Renal cortex interstitium (tissue), 11 donors: ENCODE measurements at regions not wholly inside any gene's neighbourhood (a gene's known extent, or its start where the extent isn't known, plus 50 kb on each side); places are given as distances from the start of the nearest gene placed in this dataset.
"Not testable (repeated sequence)": the region's sequence is repeated elsewhere in the genome, so short reads cannot be mapped to it uniquely, and the experiment has no call there.

ENCODE experiments used
- DNase-seq, 11 donors: peaks; one replicate each; pipeline ENCODE4 v3.0.0-alpha.2; 2013; ENCODE audit warnings: low read depth in 9 of 11, low spot score in 4 of 11; ENCODE audit errors: extremely low read depth in 1 of 11

DNA sequence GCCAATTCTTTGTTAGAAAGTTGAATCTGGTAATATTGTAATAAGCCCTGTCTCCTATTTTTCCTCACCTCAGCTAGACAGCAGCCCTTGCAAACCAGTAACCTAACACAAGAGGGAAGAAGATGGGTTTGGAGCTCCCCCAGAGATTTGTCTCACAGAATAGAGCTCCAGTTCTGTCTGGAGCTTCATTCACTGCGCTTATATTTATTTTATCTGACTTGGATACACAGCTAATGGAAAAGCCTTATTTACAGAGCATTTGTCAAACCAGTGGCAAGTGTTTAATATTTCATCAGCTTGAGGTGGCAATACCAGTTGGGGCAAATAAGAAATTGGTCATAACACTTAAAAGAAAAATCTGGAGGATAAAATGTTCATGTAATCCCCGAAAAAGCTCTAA lies 1094.0 kb downstream of the FSCB start:
- no peak for DNase-seq

- no peak for DNase-seq
Observed at GRCh38 chr14:43411841-43412240, 1095.2 kb downstream of the FSCB start.

GRCh38 chr14:43410631-43411030 lies 1096.5 kb downstream of the FSCB start:
- DNase-seq: no peak

DNA sequence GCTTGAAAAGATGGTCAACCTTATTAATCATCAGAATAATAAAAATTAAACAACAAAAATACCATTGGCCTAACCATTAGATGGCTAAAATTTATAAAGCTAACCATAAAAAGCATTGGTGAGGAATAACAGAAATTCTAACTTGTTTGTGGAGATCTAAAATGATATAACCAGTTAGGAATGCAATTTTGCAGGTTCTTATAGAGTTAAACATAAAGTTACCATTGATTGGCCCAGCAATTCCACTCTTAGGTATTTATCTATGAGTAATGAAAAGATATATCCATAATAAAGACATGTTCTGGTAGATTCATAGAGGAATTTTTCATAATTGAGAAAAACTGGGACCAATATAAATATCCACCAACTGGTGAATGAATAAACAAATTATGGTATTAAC lies 1098.6 kb downstream of the FSCB start:
- DNase-seq: no peak

DNA sequence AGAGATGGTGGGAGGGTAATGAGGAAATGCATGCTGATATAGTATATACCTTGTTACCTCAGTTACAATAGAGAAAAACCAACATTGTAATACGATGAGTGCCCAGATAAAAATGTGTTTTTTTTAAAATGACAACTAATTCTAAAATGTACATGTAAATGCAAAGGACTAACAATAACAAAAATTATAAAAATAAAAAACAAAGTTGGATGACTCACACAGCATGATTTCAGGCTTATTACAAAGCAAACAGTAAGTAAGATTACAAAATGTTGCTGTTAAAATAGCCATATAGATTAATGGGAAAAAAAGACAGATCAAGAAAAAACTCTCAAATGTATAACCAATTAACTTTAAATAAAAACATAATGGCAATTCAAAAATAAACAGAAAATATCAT lies 1099.4 kb downstream of the FSCB start:
- DNase-seq: no peak

- DNase-seq: no peak
Observed at GRCh38 chr14:43406931-43407330, 1100.2 kb downstream of the FSCB start.

DNA sequence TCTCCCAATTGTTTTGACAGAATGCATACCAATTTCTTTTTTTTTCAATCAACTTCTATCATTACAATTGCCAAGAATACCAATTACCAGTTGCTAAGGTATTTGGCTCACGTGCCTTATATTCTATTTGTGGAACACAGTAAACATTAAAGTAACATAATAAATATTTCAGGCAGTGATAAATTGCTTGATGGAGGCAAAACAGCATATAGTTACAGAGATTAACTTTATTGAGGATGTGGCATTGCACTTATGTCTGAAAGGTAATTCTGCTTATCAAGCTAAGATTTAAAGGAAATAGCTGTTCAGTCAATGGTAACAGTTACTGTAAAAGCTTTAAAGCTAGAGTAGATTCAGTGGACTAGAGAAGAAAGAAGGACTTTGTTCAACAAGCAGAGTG lies 1107.8 kb downstream of the FSCB start:
- no peak for DNase-seq

DNA sequence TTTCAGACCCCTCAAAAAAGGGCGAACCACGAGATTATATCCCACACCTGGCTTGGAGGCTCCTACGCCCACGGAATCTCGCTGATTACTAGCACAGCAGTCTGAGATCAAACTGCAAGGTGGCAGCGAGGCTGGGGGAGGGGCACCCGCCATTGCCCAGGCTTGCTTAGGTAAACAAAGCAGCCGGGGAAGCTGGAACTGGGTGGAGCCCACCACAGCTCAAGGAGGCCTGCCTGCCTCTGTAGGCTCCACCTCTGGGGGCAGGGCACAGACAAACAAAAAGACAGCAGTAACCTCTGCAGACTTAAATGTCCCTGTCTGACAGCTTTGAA lies 1136.6 kb downstream of the FSCB start:
- DNase-seq: not testable (repeated sequence)

- DNase-seq: no peak
Observed at GRCh38 chr14:43369710-43370564, 1137.1 kb downstream of the FSCB start.

DNA sequence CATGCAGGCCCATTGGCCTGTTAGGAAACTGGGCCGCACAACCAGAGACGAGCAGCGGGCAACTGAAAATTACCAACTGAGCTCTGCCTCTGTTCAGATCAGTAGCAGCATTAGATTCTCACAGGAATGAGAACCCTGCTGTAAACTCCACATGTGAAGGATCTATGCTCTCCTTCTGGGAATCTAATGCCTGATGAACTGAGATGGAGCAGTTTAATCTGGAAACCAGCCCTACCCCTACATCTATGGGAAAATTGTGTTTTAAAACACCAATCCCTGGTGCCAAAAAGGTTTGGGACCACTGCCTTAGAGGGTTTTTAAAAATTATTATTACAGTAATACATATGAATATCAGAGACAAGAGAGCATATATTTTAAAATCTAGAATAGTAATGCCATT lies 1144.5 kb downstream of the FSCB start:
- no peak for DNase-seq

DNA sequence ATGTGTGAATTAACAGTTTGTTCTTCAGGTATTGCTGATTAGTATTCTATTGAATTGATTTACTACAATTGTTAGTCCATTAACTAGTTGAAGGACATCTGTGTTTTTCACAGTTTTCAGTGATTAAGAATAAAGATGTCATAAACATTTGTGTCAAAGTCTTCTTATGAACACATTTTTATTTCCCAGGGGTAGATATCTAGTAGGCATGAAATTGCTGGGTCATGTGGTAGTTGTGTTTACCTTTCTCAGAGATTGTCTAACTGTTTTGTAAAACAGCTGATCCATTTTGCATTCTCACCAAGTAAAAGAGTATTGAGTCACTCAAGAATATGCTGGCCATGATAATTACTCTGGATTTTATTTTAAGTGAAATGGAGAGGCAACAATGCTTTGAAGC lies 1145.3 kb downstream of the FSCB start:
- no peak for DNase-seq

DNA sequence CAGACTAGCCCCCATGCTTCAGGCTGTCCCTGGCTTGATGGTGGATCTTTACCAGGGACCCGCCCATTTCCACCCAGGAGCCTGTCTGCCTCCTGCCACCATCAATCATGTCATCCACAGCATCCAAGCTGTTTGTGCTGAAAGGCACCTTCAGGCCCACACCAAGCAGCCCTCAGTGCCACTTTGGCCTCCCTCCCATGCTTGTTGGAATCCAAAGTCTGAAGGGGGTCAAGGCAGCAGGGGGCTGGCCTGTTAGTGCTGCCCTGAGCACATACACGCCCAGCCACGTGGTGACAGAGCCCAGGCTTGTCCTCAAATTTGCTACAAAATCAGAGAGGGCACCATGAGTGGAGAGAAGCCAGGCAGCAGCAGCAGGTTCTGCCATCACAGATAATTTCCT lies 1146.8 kb downstream of the FSCB start:
- DNase-seq: no peak

- DNase-seq: no peak
Observed at GRCh38 chr14:43359317-43359716, 1147.8 kb downstream of the FSCB start.

DNA sequence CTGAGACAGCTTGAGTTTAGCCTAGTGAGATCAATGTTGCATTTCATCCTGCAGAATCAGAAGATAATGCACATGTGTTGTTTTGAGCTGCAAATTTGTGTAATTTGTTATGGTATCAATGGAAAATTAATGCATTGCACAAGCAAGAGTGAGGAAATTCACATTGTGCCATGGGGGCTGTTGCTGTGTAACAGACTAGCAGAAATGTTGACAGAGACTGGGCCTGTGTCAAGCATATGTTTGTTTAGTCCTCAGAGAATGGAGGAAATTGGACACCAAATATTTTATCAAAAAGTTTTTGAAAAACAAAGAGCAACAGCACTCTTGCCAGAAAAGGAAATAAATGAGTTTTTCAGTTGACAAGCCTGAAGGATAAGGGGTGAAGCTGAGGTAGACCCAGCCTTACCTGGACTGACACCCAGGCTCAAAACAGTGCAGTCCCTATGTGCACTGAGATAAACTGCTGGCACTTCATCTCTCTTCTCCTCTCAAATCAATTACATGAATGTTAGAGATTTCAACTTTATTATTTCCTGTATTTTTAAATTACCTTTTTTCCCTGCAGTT lies 1150.0 kb downstream of the FSCB start:
- no peak for DNase-seq

DNA sequence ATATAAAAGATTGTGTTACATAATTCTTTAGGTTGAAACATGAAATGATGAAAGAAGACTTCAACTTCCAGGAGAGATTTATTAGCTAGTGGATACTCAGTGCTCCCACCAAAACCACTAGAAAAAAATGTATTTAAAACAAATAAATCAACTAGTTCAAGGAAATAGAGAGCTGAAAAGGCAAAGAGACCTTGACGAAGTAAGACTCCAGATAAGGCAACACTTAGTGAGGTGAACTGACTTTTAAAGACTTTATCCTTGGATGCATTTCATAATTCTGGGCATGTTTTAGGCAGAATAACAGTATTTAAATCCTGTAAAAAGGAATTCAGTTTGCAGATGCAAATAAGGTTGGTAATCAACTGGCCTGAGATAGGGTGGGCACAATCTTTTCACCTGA lies 1150.7 kb downstream of the FSCB start:
- DNase-seq: no peak

DNA sequence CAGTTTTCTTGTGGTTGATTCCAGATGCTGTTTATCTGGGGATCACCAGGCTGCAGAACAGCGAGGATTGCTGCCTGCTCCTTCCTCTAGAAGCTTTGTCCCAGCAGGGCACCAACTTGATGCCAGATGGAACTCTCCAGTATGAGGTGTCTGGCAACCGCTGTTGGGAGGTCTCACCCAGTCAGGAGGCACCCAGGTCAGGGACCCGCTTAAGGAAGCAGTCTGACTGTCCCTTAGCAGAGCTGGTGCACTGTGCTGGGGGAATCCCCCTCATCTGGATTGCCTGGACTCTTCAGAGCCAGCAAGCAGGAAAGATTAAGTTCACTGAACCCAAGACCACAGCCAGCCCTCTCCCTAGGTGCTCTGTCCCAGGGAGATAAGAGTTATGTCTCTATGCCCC lies 1165.2 kb downstream of the FSCB start:
- no peak for DNase-seq

GRCh38 chr14:43338713-43339112 lies 1168.4 kb downstream of the FSCB start:
- DNase-seq: no peak

DNA sequence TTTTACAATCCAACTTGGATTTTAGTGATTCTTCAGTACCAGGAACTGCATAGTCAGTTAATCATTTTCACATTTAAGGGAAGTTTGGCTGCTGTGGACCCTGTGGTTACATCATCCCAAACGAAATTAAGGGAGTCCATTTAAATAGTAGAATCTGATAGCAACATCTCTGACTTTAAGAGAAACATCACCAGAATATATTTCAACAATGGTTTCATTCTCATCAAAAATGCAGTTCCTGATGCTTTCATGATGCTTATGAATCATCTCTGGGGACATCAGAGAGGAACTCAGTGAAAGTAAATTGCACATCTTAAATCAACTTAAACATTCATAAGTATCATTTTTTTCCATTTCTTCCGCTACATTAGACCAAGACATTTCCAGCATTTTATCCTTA lies 1170.7 kb downstream of the FSCB start:
- DNase-seq: no peak

DNA sequence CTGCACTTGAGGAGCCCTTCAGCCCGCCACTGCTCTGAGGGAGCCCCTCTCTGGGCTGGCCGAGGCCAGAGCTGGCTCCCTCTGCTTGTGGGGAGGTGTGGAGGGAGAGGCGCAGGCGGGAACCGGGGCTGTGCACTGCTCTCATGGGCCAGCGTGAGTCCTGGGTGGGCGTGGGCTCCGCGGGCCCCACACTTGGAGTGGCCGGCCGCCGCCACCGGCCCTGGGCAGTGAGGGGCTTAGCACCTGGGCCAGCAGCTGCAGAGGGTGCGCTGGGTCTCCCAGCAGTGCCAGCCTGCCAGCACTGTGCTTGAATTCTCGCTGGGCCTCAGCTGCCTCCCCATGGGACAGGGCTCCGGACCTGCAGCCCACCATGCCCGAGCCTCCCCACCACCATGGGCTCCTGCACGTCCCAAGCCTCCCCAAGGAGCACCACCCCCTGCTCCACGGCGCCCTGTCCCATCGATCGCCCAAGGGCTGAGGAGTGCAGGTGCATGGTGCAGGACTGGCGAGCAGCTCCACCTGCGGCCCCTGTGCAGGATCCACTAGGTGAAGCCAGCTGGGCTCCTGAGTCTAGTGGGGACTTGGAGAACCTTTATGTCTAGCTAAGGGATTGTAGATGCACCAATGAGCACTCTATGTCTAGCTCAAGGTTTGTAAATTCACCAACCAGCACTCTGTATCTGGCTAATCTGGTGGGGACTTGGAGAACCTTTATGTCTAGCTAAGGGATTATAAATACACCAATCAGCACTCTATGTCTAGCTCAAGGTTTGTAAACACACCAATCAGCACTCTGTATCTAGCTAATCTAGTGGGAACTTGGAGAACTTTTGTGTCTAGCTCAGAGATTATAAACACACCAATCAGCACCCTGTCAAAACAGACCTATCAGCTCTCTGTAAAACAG lies 1180.3 kb downstream of the FSCB start:
- not testable (repeated sequence) for DNase-seq

DNA sequence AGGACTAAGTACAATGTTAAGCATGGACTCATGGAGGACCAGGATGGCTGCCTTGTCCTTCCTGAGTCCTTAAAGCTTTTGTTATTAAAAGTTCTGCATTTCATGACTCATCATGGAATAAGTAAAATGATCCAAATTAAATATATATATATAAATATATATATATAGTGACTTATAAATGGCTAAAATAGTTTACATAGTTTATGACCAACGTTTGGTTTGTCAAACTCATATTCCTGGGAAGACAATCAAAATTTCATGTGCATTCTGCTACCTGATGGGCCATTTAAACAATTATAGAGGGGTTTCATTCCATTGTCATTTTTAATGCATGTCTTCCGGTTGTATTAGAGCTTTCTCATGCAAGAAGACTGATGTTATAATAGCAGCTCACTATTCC lies 1190.7 kb downstream of the FSCB start:
- DNase-seq: no peak
